Loucy (cell line): ENCODE measurements at regions not wholly inside any gene's neighbourhood (a gene's known extent, or its start where the extent isn't known, plus 50 kb on each side); places are given as distances from the start of the nearest gene placed in this dataset.

Experiments used
- H2AFZ ChIP-seq: fragments of 200-600 bp; sonication (generic); 2 replicates; pipeline ENCODE4 v1.6.0; 2016; ENCODE audit warnings: antibody characterized with exemption, mild to moderate bottlenecking, low read length, moderate library complexity
- H3F3A ChIP-seq: fragments of 200-600 bp; 2 replicates; pipeline ENCODE4 v1.6.0; 2016; ENCODE audit warnings: antibody characterized with exemption, low read depth, mild to moderate bottlenecking
- H3K27me3 ChIP-seq: fragments of 200-600 bp; sonication (generic); 2 replicates; pipeline ENCODE4 v1.6.1; 2014; ENCODE audit warnings: low read length, mild to moderate bottlenecking; ENCODE audit not compliant: insufficient read depth, poor library complexity, severe bottlenecking
- H3K36me3 ChIP-seq: fragments of 200-600 bp; sonication (generic); 2 replicates; pipeline ENCODE4 v1.6.1; 2016; ENCODE audit warnings: low read length; ENCODE audit not compliant: insufficient read depth
- H3K4me1 ChIP-seq: fragments of 200-600 bp; sonication (generic); 2 replicates; pipeline ENCODE4 v1.5.1; 2014; ENCODE audit warnings: low read length, mild to moderate bottlenecking; ENCODE audit not compliant: insufficient read depth, poor library complexity, severe bottlenecking
- H3K4me2 ChIP-seq: fragments of 200-600 bp; sonication (generic); 2 replicates; pipeline ENCODE4 v1.6.0; 2014; ENCODE audit warnings: antibody characterized with exemption, low read length, low read depth, mild to moderate bottlenecking; ENCODE audit not compliant: poor library complexity, severe bottlenecking
- H3K4me3 ChIP-seq: fragments of 200-600 bp; sonication (generic); 2 replicates; pipeline ENCODE4 v1.5.1; 2014; ENCODE audit warnings: low read length, mild to moderate bottlenecking, mixed read lengths; ENCODE audit not compliant: poor library complexity, severe bottlenecking
- H3K79me2 ChIP-seq: fragments of 200-600 bp; sonication (generic); 2 replicates; pipeline ENCODE4 v1.6.1; 2014; ENCODE audit warnings: low read length; ENCODE audit not compliant: insufficient read depth
- H3K9ac ChIP-seq: fragments of 200-600 bp; sonication (generic); 2 replicates; pipeline ENCODE4 v1.6.0; 2014; ENCODE audit warnings: mild to moderate bottlenecking, low read depth, low read length, moderate library complexity; ENCODE audit not compliant: poor library complexity, severe bottlenecking
- H3K9me2 ChIP-seq: fragments of 200-600 bp; sonication (generic); replicated peaks from 2 replicates; pipeline ENCODE4 v1.6.1; 2016; ENCODE audit warnings: low read depth, low read length, mixed read lengths
- H3K9me3 ChIP-seq: fragments of 200-600 bp; sonication (generic); 2 replicates; pipeline ENCODE4 v1.6.1; 2014; ENCODE audit warnings: mild to moderate bottlenecking, antibody characterized with exemption, low read length, low read depth; ENCODE audit not compliant: insufficient read depth
- H4K20me1 ChIP-seq: fragments of 200-600 bp; sonication (generic); 2 replicates; pipeline ENCODE4 v1.6.0; 2014; ENCODE audit warnings: antibody characterized with exemption, low read length, mild to moderate bottlenecking; ENCODE audit not compliant: insufficient read depth, poor library complexity, severe bottlenecking
- EZH2phosphoT487 ChIP-seq: fragments of 200-600 bp; IDR thresholded peaks from 2 replicates; pipeline ENCODE4 v1.6.1; 2018; ENCODE audit warnings: antibody characterized with exemption, mild to moderate bottlenecking, moderate library complexity, borderline replicate concordance
- TF ChIP-seq, protein P1 (sequence below): fragments of 200-600 bp; sonication (generic); conservative IDR thresholded peaks from 2 replicates; pipeline ENCODE4 v1.5.1; 2014; ENCODE audit warnings: mild to moderate bottlenecking, antibody characterized with exemption, low read length

DNA sequence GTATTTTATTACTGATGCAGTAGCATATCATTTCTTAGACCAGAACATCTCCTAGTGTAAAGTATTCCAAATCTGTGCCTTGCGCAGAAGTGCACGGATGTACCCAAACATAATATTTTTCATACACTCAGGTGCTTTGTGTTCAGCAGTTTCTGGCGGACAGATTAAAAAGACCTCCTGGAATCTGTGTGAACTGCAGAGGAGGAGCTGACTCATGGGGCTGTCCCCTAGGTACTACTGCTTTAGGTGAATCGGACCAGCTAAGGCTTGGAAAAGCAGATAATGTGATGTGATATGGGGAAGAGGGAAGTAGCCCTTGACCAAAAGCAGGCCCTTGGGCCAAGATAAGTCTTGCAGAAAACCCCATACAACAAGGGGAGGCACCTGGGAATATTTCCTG, 310.1 kb downstream of the PLK2 start:
- H3F3A ChIP-seq, result no peaks in the 10 kb centered on the region
- no peaks in the 10 kb centered on the region for H3K79me2 ChIP-seq
- no peaks in the 10 kb centered on the region for H3K27me3 ChIP-seq
- H3K9me3 ChIP-seq, result no peaks in the 10 kb centered on the region
- H3K4me1 ChIP-seq, result no peaks in the 10 kb centered on the region
- no peak overlapping the region for H3K9ac ChIP-seq
- no peaks in the 10 kb centered on the region for H3K9me2 ChIP-seq
- H3K4me3 ChIP-seq, result no peak overlapping the region
- TF ChIP-seq, protein P1, sequence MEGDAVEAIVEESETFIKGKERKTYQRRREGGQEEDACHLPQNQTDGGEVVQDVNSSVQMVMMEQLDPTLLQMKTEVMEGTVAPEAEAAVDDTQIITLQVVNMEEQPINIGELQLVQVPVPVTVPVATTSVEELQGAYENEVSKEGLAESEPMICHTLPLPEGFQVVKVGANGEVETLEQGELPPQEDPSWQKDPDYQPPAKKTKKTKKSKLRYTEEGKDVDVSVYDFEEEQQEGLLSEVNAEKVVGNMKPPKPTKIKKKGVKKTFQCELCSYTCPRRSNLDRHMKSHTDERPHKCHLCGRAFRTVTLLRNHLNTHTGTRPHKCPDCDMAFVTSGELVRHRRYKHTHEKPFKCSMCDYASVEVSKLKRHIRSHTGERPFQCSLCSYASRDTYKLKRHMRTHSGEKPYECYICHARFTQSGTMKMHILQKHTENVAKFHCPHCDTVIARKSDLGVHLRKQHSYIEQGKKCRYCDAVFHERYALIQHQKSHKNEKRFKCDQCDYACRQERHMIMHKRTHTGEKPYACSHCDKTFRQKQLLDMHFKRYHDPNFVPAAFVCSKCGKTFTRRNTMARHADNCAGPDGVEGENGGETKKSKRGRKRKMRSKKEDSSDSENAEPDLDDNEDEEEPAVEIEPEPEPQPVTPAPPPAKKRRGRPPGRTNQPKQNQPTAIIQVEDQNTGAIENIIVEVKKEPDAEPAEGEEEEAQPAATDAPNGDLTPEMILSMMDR, result no peak
- TF ChIP-seq EZH2phosphoT487, result no peak
- H3K36me3 ChIP-seq, result no peaks in the 10 kb centered on the region
- no peaks in the 10 kb centered on the region for H4K20me1 ChIP-seq
- H2AFZ ChIP-seq, result no peak overlapping the region
- H3K4me2 ChIP-seq, result no peak overlapping the region

DNA sequence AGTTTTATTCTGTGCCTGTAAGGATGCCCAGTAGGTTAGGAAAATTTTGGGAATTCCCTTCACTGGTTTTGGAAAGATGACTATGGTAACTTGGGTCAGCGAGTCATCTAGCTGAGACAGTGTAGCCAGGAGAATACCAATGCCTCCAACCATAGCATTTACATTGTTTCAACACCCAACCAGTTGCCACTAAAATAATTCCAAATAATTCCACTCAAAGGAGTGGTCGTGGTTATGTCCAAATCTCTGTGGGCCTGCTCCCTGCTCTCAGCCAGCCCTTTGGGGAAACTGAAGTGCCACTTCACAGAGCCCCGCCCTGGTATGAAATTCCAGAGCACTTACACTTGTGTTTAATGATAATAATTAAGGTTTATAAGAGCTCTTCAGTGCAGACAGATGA, 310.5 kb downstream of the PLK2 start:
- Histone ChIP-seq H4K20me1 (no peaks in the 10 kb centered on the region), H3K4me1 (no peaks in the 10 kb centered on the region), H2AFZ (no peak overlapping the region), H3K79me2 (no peaks in the 10 kb centered on the region), H3K27me3 (no peaks in the 10 kb centered on the region), H3K9me3 (no peaks in the 10 kb centered on the region), H3K9ac (no peak overlapping the region), H3K9me2 (no peaks in the 10 kb centered on the region), H3K4me2 (no peak overlapping the region), H3F3A (no peaks in the 10 kb centered on the region), H3K36me3 (no peaks in the 10 kb centered on the region), H3K4me3 (no peak overlapping the region)
- TF ChIP-seq, protein P1, result no peak
- TF ChIP-seq EZH2phosphoT487, result no peak

DNA sequence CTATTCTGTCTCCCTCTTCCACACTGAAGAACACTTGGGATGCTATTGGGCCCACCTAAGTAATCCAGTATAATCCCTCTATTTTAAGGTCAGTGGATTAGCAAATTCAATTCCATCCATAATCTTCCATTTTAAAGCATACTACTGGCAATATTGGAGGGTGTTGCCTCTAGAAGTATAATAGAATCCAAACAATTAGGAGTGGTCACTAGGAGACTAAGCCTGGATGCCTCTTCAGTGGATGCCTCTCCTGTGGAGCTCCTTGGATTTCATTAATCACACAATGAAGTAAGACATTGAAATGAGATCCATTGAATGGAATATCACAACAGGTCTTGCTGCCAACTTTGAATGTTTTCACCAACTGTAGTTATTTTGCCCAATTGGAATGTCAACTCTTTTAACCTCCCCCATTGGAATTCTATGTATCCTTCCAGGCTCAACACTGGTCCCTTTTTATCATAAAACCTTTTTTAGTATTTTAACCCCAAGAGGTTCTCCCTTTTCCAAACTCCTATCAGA, 311.6 kb downstream of the PLK2 start:
- H3K27me3 ChIP-seq, result no peaks in the 10 kb centered on the region
- no peak overlapping the region for H2AFZ ChIP-seq
- H3K79me2 ChIP-seq, result no peaks in the 10 kb centered on the region
- H3K4me1 ChIP-seq, result no peaks in the 10 kb centered on the region
- H3K9ac ChIP-seq, result no peak overlapping the region
- no peaks in the 10 kb centered on the region for H3F3A ChIP-seq
- H3K4me2 ChIP-seq, result no peak overlapping the region
- no peaks in the 10 kb centered on the region for H3K36me3 ChIP-seq
- H3K9me2 ChIP-seq, result no peaks in the 10 kb centered on the region
- no peak overlapping the region for H3K4me3 ChIP-seq
- no peaks in the 10 kb centered on the region for H4K20me1 ChIP-seq
- no peaks in the 10 kb centered on the region for H3K9me3 ChIP-seq
- TF ChIP-seq EZH2phosphoT487, result no peak
- TF ChIP-seq, protein P1, result no peak
